Fibroblast of lung (primary cell): ENCODE measurements at regions not wholly inside any gene's neighbourhood (a gene's known extent, or its start where the extent isn't known, plus 50 kb on each side); places are given as distances from the start of the nearest gene placed in this dataset.

ENCODE experiments used
- CTCF ChIP-seq, 2 donors: IDR thresholded peaks in 1 of 2; conservative IDR thresholded peaks in 1 of 2; 1 replicate in 1 of 2; 2 replicates in 1 of 2; pipeline ENCODE4 v1.5.1; 2011 to 2012; ENCODE audit warnings: low read length in 2 of 2, control low read depth in 1 of 2, inconsistent platforms in 1 of 2, low read depth in 1 of 2, mild to moderate bottlenecking in 1 of 2
- EZH2 ChIP-seq: IDR thresholded peaks from 2 replicates; pipeline ENCODE4 v1.5.1; 2012; ENCODE audit warnings: low read length, control low read depth, mild to moderate bottlenecking; ENCODE audit errors: missing control alignments

- TF ChIP-seq EZH2 (no peak), CTCF (conservative IDR thresholded peaks at IDR 0.05 in 1 of 2, IDR thresholded peaks at IDR 0.05 in 1 of 2; ENCODE audit: low read depth in 1 of 2, low read length in 2 of 2) (no peak)
Observed at GRCh38 chr13:59398127-59398526, 765.6 kb downstream of the DIAPH3 start.
